Panc1 (cell line): ENCODE measurements at regions not wholly inside any gene's neighbourhood (a gene's known extent, or its start where the extent isn't known, plus 50 kb on each side); places are given as distances from the start of the nearest gene placed in this dataset.

Experiments used
- ATAC-seq: fragments of 200-7000 bp; cut with Tn5 transposase; 2 replicates; pipeline ENCODE4 v1.9.1; 2020; ENCODE audit warnings: mild to moderate bottlenecking, moderate library complexity
- BruUV-seq: library from RNA; stranded (reverse); fragments of 400-500 nt; replicated peaks from 2 replicates; lab custom pipeline; 2021; lab: Mats Ljungman, UMichigan
- CTCF ChIA-PET: fragments of 300-600 bp; sonication (Branson Sonifier 250); formaldehyde crosslinking; loops from one replicate; lab custom pipeline; 2022; ENCODE audit warnings: antibody characterized with exemption; lab: Charles Lee
- POLR2A ChIA-PET: fragments of 300-600 bp; sonication (Branson Sonifier 250); formaldehyde crosslinking; loops from one replicate; lab custom pipeline; 2022; ENCODE audit warnings: antibody characterized with exemption; lab: Charles Lee
- DNase-seq: peaks from one replicate; pipeline ENCODE4 v3.0.0-alpha.2; 2010; ENCODE audit warnings: low read depth, low spot score
- H3K27ac ChIP-seq: 2 replicates; pipeline ENCODE4 v1.5.1; 2011; ENCODE audit warnings: mild to moderate bottlenecking, low read length, inconsistent platforms
- H3K27me3 ChIP-seq: fragments of 200-500 bp; sonication (Bioruptor generic); 2 replicates; pipeline ENCODE4 v1.6.0; 2014; ENCODE audit warnings: low read length, inconsistent platforms; ENCODE audit not compliant: control insufficient read depth, insufficient read depth
- H3K36me3 ChIP-seq: fragments of 200-500 bp; sonication (Bioruptor generic); 2 replicates; pipeline ENCODE4 v1.5.1; 2014; ENCODE audit warnings: inconsistent platforms, mild to moderate bottlenecking, low read length, moderate library complexity; ENCODE audit not compliant: control insufficient read depth, insufficient read depth
- H3K4me1 ChIP-seq: 2 replicates; pipeline ENCODE4 v1.5.1; 2011; ENCODE audit warnings: inconsistent platforms, mild to moderate bottlenecking, low read length, moderate library complexity; ENCODE audit not compliant: control insufficient read depth, insufficient read depth
- H3K4me3 ChIP-seq, 2 experiments: 2 replicates each; pipeline ENCODE4 v1.5.1; 2011 to 2012; ENCODE audit warnings: low read depth in 2 of 2, low read length in 2 of 2, mild to moderate bottlenecking in 2 of 2, inconsistent platforms in 1 of 2, moderate library complexity in 1 of 2
- H3K9me3 ChIP-seq: fragments of 200-500 bp; sonication (Bioruptor generic); 2 replicates; pipeline ENCODE4 v1.5.1; 2014; ENCODE audit warnings: low read depth, mild to moderate bottlenecking, inconsistent platforms, low read length, moderate library complexity; ENCODE audit not compliant: control insufficient read depth, insufficient read depth
- CTCF ChIP-seq: fragments of 450-650 bp; IDR thresholded peaks from 2 replicates; pipeline ENCODE4 v1.5.1; 2017; ENCODE audit warnings: mild to moderate bottlenecking
- POLR2AphosphoS5 ChIP-seq: IDR thresholded peaks from 2 replicates; pipeline ENCODE4 v1.6.1; 2012; ENCODE audit warnings: mild to moderate bottlenecking, low read depth, low read length, moderate library complexity
- REST ChIP-seq, 2 experiments: IDR thresholded peaks; 2 replicates each; pipeline ENCODE4 v1.6.1; 2011 to 2012; ENCODE audit warnings: low read depth in 2 of 2, control low read depth in 1 of 2, low read length in 1 of 2, mild to moderate bottlenecking in 1 of 2, moderate library complexity in 1 of 2; ENCODE audit not compliant: insufficient read depth in 1 of 2
- SIN3A ChIP-seq: IDR thresholded peaks from 2 replicates; pipeline ENCODE4 v1.6.1; 2012; ENCODE audit warnings: low read depth, mild to moderate bottlenecking, low read length, moderate library complexity, borderline replicate concordance; ENCODE audit not compliant: insufficient read depth
- TCF7L2 ChIP-seq: IDR thresholded peaks from 2 replicates; pipeline ENCODE4 v1.6.1; 2011; ENCODE audit warnings: mild to moderate bottlenecking, low read depth, low read length, inconsistent platforms
- in situ Hi-C: cut with HindIII; loops from 2 replicates; pipeline ENCODE4 v1.10.0; 2016; ENCODE audit warnings: low sequenced_read_pairs, low pct_unique_long_range_greater_than_20kb
- intact Hi-C: fragments of 100-400 bp; cut with micrococcal nuclease; formaldehyde crosslinking; loops from one replicate; pipeline ENCODE4 v1.10.0; 2022; ENCODE audit not compliant: unreplicated experiment

- ChIA-PET CTCF (no interaction called here), POLR2A (no interaction called here)
- Histone ChIP-seq H3K4me3 (no peak overlapping the region), H3K27me3 (peaks cover 10% of the 10 kb centered on the region), H3K9me3 (no peaks in the 10 kb centered on the region), H3K36me3 (no peaks in the 10 kb centered on the region), H3K4me1 (no peaks in the 10 kb centered on the region), H3K27ac (no peak overlapping the region)
- no TSS peak for BruUV-seq
- TF ChIP-seq SIN3A = no peak
- no peak for TF ChIP-seq REST (IDR thresholded peaks at IDR 0.05; ENCODE audit: insufficient read depth in 1 of 2, low read depth in 2 of 2, low read length in 1 of 2)
- TF ChIP-seq POLR2AphosphoS5 = no peak
- no peak for TF ChIP-seq CTCF
- no peak for TF ChIP-seq TCF7L2
- DNase-seq (no peak), ATAC-seq (no peak)
- in situ Hi-C loops (no loop called here), intact Hi-C loops (no loop called here)
Measured at GRCh38 chr10:128994598-128995143, 472.4 kb upstream of the MGMT start.

GRCh38 chr10:128995676-128996075 lies 471.4 kb upstream of the MGMT start:
- CTCF ChIA-PET = no interaction called here
- no peak for ATAC-seq
- no peak for TF ChIP-seq TCF7L2
- no peak for TF ChIP-seq REST (IDR thresholded peaks at IDR 0.05; ENCODE audit: insufficient read depth in 1 of 2, low read depth in 2 of 2, low read length in 1 of 2)
- no peak for TF ChIP-seq CTCF
- no peak for TF ChIP-seq SIN3A
- TF ChIP-seq POLR2AphosphoS5 = no peak
- Histone ChIP-seq H3K9me3 (no peaks in the 10 kb centered on the region), H3K27ac (no peak overlapping the region), H3K4me1 (no peaks in the 10 kb centered on the region), H3K36me3 (no peaks in the 10 kb centered on the region), H3K27me3 (peaks cover 10% of the 10 kb centered on the region), H3K4me3 (no peak overlapping the region)
- DNase-seq = no peak
- POLR2A ChIA-PET = no interaction called here
- in situ Hi-C loops (no loop called here), intact Hi-C loops (no loop called here)
- BruUV-seq = no TSS peak
